GM23248 (cell line): ENCODE measurements at regions not wholly inside any gene's neighbourhood (a gene's known extent, or its start where the extent isn't known, plus 50 kb on each side); places are given as distances from the start of the nearest gene placed in this dataset.

Experiments used
- DNase-seq: peaks from one replicate; pipeline ENCODE4 v3.0.0-alpha.2; 2015
- H2AFZ ChIP-seq: fragments of 200-600 bp; sonication (generic); 2 replicates; pipeline ENCODE4 v1.6.1; 2016; ENCODE audit warnings: antibody characterized with exemption
- H3F3A ChIP-seq: fragments of 200-600 bp; sonication (generic); 2 replicates; pipeline ENCODE4 v1.6.1; 2016; ENCODE audit warnings: mild to moderate bottlenecking, antibody characterized with exemption, mixed run types; ENCODE audit not compliant: insufficient read depth
- H3K27ac ChIP-seq: fragments of 200-600 bp; sonication (generic); 2 replicates; pipeline ENCODE4 v1.5.1; 2016; ENCODE audit warnings: mild to moderate bottlenecking
- H3K27me3 ChIP-seq: fragments of 200-600 bp; sonication (generic); replicated peaks from 2 replicates; pipeline ENCODE4 v1.6.1; 2016; ENCODE audit warnings: mild to moderate bottlenecking; ENCODE audit not compliant: insufficient read depth
- H3K36me3 ChIP-seq: fragments of 200-600 bp; sonication (generic); 2 replicates; pipeline ENCODE4 v1.6.1; 2016; ENCODE audit warnings: low read depth, mild to moderate bottlenecking
- H3K4me1 ChIP-seq: fragments of 200-600 bp; sonication (generic); 2 replicates; pipeline ENCODE4 v1.6.1; 2016; ENCODE audit warnings: mild to moderate bottlenecking; ENCODE audit not compliant: insufficient read depth
- H3K4me2 ChIP-seq: fragments of 200-600 bp; sonication (generic); one replicate; pipeline ENCODE4 v1.6.1; 2016; ENCODE audit warnings: mild to moderate bottlenecking; ENCODE audit not compliant: unreplicated experiment
- H3K4me3 ChIP-seq: fragments of 200-600 bp; sonication (generic); 2 replicates; pipeline ENCODE4 v1.5.1; 2016; ENCODE audit warnings: mild to moderate bottlenecking
- H3K79me2 ChIP-seq: fragments of 200-600 bp; sonication (generic); 2 replicates; pipeline ENCODE4 v1.6.1; 2016; ENCODE audit warnings: mild to moderate bottlenecking; ENCODE audit not compliant: insufficient read depth
- H3K9ac ChIP-seq: fragments of 200-600 bp; sonication (generic); 2 replicates; pipeline ENCODE4 v1.6.1; 2016; ENCODE audit warnings: mild to moderate bottlenecking
- H3K9me2 ChIP-seq: fragments of 200-600 bp; sonication (generic); 2 replicates; pipeline ENCODE4 v1.6.1; 2016; ENCODE audit warnings: mixed run types, mild to moderate bottlenecking, moderate library complexity; ENCODE audit not compliant: insufficient read depth
- H3K9me3 ChIP-seq: fragments of 200-600 bp; sonication (generic); one replicate; pipeline ENCODE4 v1.6.1; 2017; ENCODE audit warnings: low read depth
- H4K20me1 ChIP-seq: fragments of 200-600 bp; sonication (generic); 2 replicates; pipeline ENCODE4 v1.6.0; 2016; ENCODE audit not compliant: insufficient read depth
- EZH2 ChIP-seq: fragments of 200-600 bp; sonication (generic); IDR thresholded peaks from 2 replicates; pipeline ENCODE4 v1.6.1; 2018; ENCODE audit warnings: antibody characterized with exemption, mild to moderate bottlenecking; ENCODE audit not compliant: insufficient read depth, poor library complexity, severe bottlenecking
- EZH2phosphoT487 ChIP-seq: fragments of 200-600 bp; sonication (generic); IDR thresholded peaks from 2 replicates; pipeline ENCODE4 v1.6.1; 2018; ENCODE audit warnings: antibody characterized with exemption, moderate library complexity, mild to moderate bottlenecking, low read depth; ENCODE audit not compliant: insufficient read depth
- WGBS, 2 experiments: methylation state at CpG; one replicate each; pipeline ENCODE4 v1.1.6; 2015 to 2017; ENCODE audit warnings: low lambda C conversion rate in 2 of 2, low coverage in 1 of 2; ENCODE audit errors: missing lambda C conversion rate in 2 of 2; 5-methylcytosine and 5-hydroxymethylcytosine counted together
- in situ Hi-C: fragments of 300-500 bp; cut with MboI; formaldehyde crosslinking; loops from 2 replicates; pipeline ENCODE4 v1.15.0; 2020

DNA sequence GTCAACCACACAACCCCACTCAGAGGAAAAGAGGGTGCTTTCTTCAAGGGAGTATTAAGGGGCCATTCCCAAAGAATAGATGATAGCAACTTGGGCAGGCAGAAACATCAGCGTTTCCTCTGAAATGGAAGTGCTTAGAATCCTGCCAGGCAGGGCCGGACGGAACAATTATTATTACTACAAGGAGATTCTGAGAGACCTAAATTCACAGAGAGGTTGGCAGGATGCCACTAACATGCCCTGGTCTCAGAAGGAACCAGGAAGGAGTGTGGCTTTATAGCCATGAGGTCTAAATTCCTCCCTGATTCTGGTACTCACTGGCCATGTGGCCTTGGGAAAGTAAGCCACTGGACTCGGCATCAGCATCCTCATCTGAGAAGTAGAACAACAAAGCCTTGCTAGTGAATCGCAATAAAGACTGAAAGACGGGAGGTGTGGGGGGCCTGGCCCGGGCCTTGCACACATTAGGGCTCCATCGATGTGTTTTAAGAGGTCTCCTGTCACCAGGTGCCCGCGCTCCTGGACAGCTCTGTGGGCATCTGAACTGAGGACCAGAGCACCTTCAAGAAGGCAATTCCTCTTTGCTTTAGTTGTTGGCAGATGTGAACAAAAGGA, 131.5 kb downstream of the OAT start:
- WGBS, 2 experiments: 57 to 60% methylated on average over 10 of the region's 10 CpGs
- TF ChIP-seq EZH2phosphoT487 (no peak), EZH2 (no peak)
- no peak overlapping the region for H3K9ac ChIP-seq
- H2AFZ ChIP-seq: no peak overlapping the region
- 0 out of 2 replicates have a peak, but pooled peaks cover 7% of the 10 kb centered on the region for H3K27me3 ChIP-seq
- H3K4me3 ChIP-seq: no peak overlapping the region
- H4K20me1 ChIP-seq: no peaks in the 10 kb centered on the region
- H3F3A ChIP-seq: no peaks in the 10 kb centered on the region
- no peaks in the 10 kb centered on the region for H3K36me3 ChIP-seq
- H3K27ac ChIP-seq: no peak overlapping the region
- H3K79me2 ChIP-seq: no peaks in the 10 kb centered on the region
- H3K4me1 ChIP-seq: no peaks in the 10 kb centered on the region
- no peak for DNase-seq
- no peaks in the 10 kb centered on the region for H3K9me2 ChIP-seq
- no peaks in the 10 kb centered on the region for H3K9me3 ChIP-seq
- no peak overlapping the region for H3K4me2 ChIP-seq
- in situ Hi-C loops: no loop called here

DNA sequence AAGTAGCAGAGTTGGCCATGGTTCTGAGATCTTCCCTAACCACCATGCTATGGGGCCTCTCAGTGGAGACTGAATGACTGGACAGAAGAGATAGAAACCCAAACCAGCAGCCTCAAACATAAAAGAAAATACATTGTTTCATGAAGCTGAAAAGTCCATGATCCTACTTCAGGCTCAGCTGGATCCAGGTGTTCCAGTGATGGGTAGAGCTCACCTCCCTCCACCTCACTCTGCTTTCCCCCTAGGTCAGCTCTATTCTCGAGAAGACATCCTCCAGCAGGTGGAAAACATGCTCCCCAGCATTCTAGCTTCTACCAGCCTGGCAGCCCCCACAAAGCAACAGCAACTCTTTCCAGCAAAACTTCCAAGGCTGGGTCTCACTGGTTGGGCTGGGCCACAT, 132.1 kb downstream of the OAT start:
- no peak for TF ChIP-seq EZH2phosphoT487
- TF ChIP-seq EZH2: no peak
- Histone ChIP-seq H3K9me3 (no peaks in the 10 kb centered on the region), H3K36me3 (no peaks in the 10 kb centered on the region), H3K9ac (no peak overlapping the region), H3K4me1 (no peaks in the 10 kb centered on the region), H3K4me2 (no peak overlapping the region), H3K79me2 (no peaks in the 10 kb centered on the region), H4K20me1 (no peaks in the 10 kb centered on the region), H2AFZ (no peak overlapping the region), H3F3A (no peaks in the 10 kb centered on the region), H3K4me3 (no peak overlapping the region), H3K9me2 (no peaks in the 10 kb centered on the region), H3K27me3 (0 out of 2 replicates have a peak, but pooled peaks cover 7% of the 10 kb centered on the region), H3K27ac (no peak overlapping the region)
- no peak for DNase-seq
- WGBS, 2 experiments: 0 to 12% methylated on average over 1 of the region's 1 CpG
- in situ Hi-C loops: no loop called here

DNA sequence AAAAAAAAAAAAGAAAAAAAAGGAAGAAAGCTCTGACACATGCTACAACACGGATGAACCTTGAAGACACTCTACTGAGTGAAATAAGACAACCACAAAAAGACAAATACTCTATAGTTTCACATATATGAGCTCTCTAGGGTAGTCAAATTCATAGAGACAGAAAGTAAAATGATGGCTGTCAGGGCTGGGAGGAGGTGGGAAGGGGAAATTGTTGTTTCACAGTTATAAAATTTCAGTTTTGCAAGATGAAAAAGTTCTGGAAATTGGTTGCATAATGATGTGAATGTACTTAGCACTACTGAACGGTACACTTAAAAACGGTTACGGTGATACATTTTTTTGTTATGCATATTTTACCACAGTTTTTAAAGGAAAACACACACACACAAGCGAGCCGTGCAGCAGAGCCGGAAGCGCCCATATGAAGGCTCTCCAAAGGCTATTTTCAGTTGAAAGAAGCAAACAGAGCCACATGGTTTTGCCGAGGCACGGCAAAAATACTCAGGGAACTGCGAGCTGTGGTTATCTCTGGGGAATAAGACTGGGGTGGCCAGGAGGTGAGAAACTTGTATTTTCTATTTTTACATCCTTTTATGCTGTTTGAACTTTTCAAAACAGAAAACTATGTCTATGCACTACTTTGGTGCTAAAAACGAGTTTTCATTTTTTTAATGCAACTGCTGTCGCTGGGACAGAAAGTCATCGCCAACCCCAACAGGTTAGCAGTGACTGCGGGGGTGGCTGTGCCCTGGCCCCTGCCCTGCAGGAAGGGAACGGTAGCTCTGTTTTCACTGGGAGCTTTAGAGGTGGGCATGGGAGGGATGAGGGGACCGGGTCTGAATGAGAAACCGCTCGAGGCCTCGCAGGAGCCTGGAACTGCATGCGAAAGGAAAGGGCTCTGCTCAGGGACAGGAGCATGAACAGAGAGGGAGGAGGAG, 132.9 kb downstream of the OAT start:
- Histone ChIP-seq H3K4me3 (peak overlapping the region; percentile 37; the same call in 1 of the 2 replicates), H3F3A (no peaks in the 10 kb centered on the region), H4K20me1 (no peaks in the 10 kb centered on the region), H3K27ac (no peak overlapping the region), H3K9me3 (no peaks in the 10 kb centered on the region), H3K4me1 (no peaks in the 10 kb centered on the region), H3K27me3 (0 out of 2 replicates have a peak, but pooled peaks cover 7% of the 10 kb centered on the region), H3K9ac (no peak overlapping the region), H3K4me2 (no peak overlapping the region), H2AFZ (no peak overlapping the region), H3K36me3 (no peaks in the 10 kb centered on the region), H3K9me2 (no peaks in the 10 kb centered on the region), H3K79me2 (no peaks in the 10 kb centered on the region)
- WGBS, 2 experiments: 32 to 37% methylated on average over 21 of the region's 21 CpGs
- no peak for TF ChIP-seq EZH2phosphoT487
- TF ChIP-seq EZH2: no peak
- DNase-seq: peak; percentile 17
- in situ Hi-C loops: no loop called here

DNA sequence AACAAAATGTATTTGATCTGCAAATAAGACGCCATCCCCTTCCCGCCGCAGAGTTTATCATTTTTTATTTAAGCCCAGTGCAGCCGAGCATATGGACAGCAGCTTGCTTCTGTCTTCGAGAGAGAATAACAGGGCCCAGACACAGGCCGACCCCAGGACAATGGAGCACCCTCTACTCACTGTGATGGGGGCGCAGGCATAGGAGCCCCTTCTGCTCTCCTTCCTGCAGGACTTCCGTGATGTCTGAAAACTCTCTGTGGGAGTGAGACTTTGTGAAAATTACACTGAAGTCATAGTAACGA, 134.8 kb downstream of the OAT start:
- H3K4me2 ChIP-seq: no peak overlapping the region
- in situ Hi-C loops: no loop called here
- H3K9me2 ChIP-seq: no peaks in the 10 kb centered on the region
- 17 to 23% methylated on average over 9 of the region's 9 CpGs for WGBS, 2 experiments
- H3K4me1 ChIP-seq: no peaks in the 10 kb centered on the region
- H2AFZ ChIP-seq: no peak overlapping the region
- no peaks in the 10 kb centered on the region for H4K20me1 ChIP-seq
- H3F3A ChIP-seq: no peaks in the 10 kb centered on the region
- no peak for TF ChIP-seq EZH2
- no peak overlapping the region for H3K4me3 ChIP-seq
- DNase-seq: no peak
- H3K79me2 ChIP-seq: no peaks in the 10 kb centered on the region
- H3K27me3 ChIP-seq: 0 out of 2 replicates have a peak, but pooled peaks cover 7% of the 10 kb centered on the region
- no peaks in the 10 kb centered on the region for H3K36me3 ChIP-seq
- no peaks in the 10 kb centered on the region for H3K9me3 ChIP-seq
- H3K27ac ChIP-seq: no peak overlapping the region
- H3K9ac ChIP-seq: no peak overlapping the region
